Astrocyte of the spinal cord (primary cell): ENCODE measurements at regions not wholly inside any gene's neighbourhood (a gene's known extent, or its start where the extent isn't known, plus 50 kb on each side); places are given as distances from the start of the nearest gene placed in this dataset.

Source experiments
- DNase-seq: peaks from one replicate; pipeline ENCODE4 v3.0.0; 2011; ENCODE audit warnings: low read depth, low spot score
- H3K4me3 ChIP-seq: 2 replicates; pipeline ENCODE4 v1.5.1; 2011; ENCODE audit warnings: low read depth, mild to moderate bottlenecking, low read length, moderate library complexity
- CTCF ChIP-seq: IDR thresholded peaks from 2 replicates; pipeline ENCODE4 v1.5.1; 2012; ENCODE audit warnings: low read depth, mild to moderate bottlenecking, low read length, inconsistent platforms
- in situ Hi-C: cut with HindIII; loops from 2 replicates; pipeline ENCODE4 v1.10.0; 2017; ENCODE audit warnings: low sequenced_read_pairs

- TF ChIP-seq CTCF = no peak
- H3K4me3 ChIP-seq = no peak overlapping the region
- DNase-seq = peak; percentile 33
- in situ Hi-C loops = no loop called here
Measured at GRCh38 chr18:56374007-56374655, 264.3 kb downstream of the TXNL1 start.

GRCh38 chr18:56373601-56374000 lies 264.8 kb downstream of the TXNL1 start:
- in situ Hi-C loops = no loop called here
- TF ChIP-seq CTCF = no peak
- no peak for DNase-seq
- no peak overlapping the region for H3K4me3 ChIP-seq

- no peak overlapping the region for H3K4me3 ChIP-seq
- in situ Hi-C loops = no loop called here
- no peak for DNase-seq
- TF ChIP-seq CTCF = no peak
Measured at GRCh38 chr18:56368066-56368465, 270.3 kb downstream of the TXNL1 start.

GRCh38 chr18:56358608-56359280 lies 279.6 kb downstream of the TXNL1 start:
- in situ Hi-C loops = no loop called here
- DNase-seq = no peak
- H3K4me3 ChIP-seq = no peak overlapping the region
- no peak for TF ChIP-seq CTCF

- TF ChIP-seq CTCF = no peak
- DNase-seq = no peak
- H3K4me3 ChIP-seq = no peak overlapping the region
- in situ Hi-C loops = no loop called here
Measured at GRCh38 chr18:56353663-56354260, 284.6 kb downstream of the TXNL1 start.

GRCh38 chr18:56351911-56352500 lies 286.4 kb downstream of the TXNL1 start:
- in situ Hi-C loops = no loop called here
- DNase-seq = no peak
- TF ChIP-seq CTCF = no peak
- H3K4me3 ChIP-seq = no peak overlapping the region
